ENCODE measurements at regions not wholly inside any gene's neighbourhood (a gene's known extent, or its start where the extent isn't known, plus 50 kb on each side); places are given as distances from the start of the nearest gene placed in this dataset.

- Mint-ChIP-seq H3K4me1 (no peaks in the 10 kb centered on the region), H3K27me3 (ENCODE audit: low read depth in 2 of 2) (peaks cover 0 to 5% of the 10 kb centered on the region in 2 donors), H3K4me3 (no peak overlapping the region), H3K27ac (no peak overlapping the region), H3K9me3 (no peaks in the 10 kb centered on the region), H3K36me3 (no peaks in the 10 kb centered on the region)
- intact Hi-C loops (cut with micrococcal nuclease): no loop called here
- ATAC-seq (no peak), DNase-seq (no peak)
- no peaks in the 10 kb centered on the region for H3K9me3 ChIP-seq (ENCODE audit: control insufficient read depth, insufficient read depth, low read length)
- no peaks in the 10 kb centered on the region for H3K4me1 ChIP-seq (ENCODE audit: control insufficient read depth, insufficient read depth, low read length)
- no peak overlapping the region for H3K27ac ChIP-seq (ENCODE audit: low read length)
- H3K4me3 ChIP-seq (ENCODE audit: low read length): no peak overlapping the region
- TF ChIP-seq CTCF (IDR thresholded peaks at IDR 0.05): no peak
- no peaks in the 10 kb centered on the region for H3K27me3 ChIP-seq (ENCODE audit: control insufficient read depth, insufficient read depth, low read length)
- no CpG with 5 or more reads among the region's 1 CpG for WGBS (ENCODE audit: insufficient coverage)
- H3K36me3 ChIP-seq (ENCODE audit: control insufficient read depth, insufficient read depth, low read length): no peaks in the 10 kb centered on the region
Observed at GRCh38 chr6:150667359-150667758, 67.7 kb downstream of the PLEKHG1 start.

GRCh38 chr6:150667977-150668716 is 68.5 kb downstream of the PLEKHG1 start:
- Histone ChIP-seq H3K4me1 (ENCODE audit: control insufficient read depth, insufficient read depth, low read length) (no peaks in the 10 kb centered on the region), H3K27ac (ENCODE audit: low read length) (no peak overlapping the region), H3K4me3 (ENCODE audit: low read length) (no peak overlapping the region), H3K27me3 (ENCODE audit: control insufficient read depth, insufficient read depth, low read length) (no peaks in the 10 kb centered on the region), H3K36me3 (ENCODE audit: control insufficient read depth, insufficient read depth, low read length) (no peaks in the 10 kb centered on the region), H3K9me3 (ENCODE audit: control insufficient read depth, insufficient read depth, low read length) (no peaks in the 10 kb centered on the region)
- H3K9me3 Mint-ChIP-seq: no peaks in the 10 kb centered on the region
- no peak overlapping the region for H3K27ac Mint-ChIP-seq
- DNase-seq (no peak), ATAC-seq (no peak)
- peaks cover 0 to 5% of the 10 kb centered on the region in 2 donors for H3K27me3 Mint-ChIP-seq (ENCODE audit: low read depth in 2 of 2)
- intact Hi-C loops (cut with micrococcal nuclease): no loop called here
- 89% methylated on average over 8 of the region's 8 CpGs for WGBS (ENCODE audit: insufficient coverage)
- no peak for TF ChIP-seq CTCF (IDR thresholded peaks at IDR 0.05)
- H3K36me3 Mint-ChIP-seq: no peaks in the 10 kb centered on the region
- H3K4me1 Mint-ChIP-seq: no peaks in the 10 kb centered on the region
- H3K4me3 Mint-ChIP-seq: no peak overlapping the region

- no peak for ATAC-seq
- no peaks in the 10 kb centered on the region for H3K27me3 ChIP-seq (ENCODE audit: control insufficient read depth, insufficient read depth, low read length)
- H3K9me3 ChIP-seq (ENCODE audit: control insufficient read depth, insufficient read depth, low read length): no peaks in the 10 kb centered on the region
- intact Hi-C loops (cut with micrococcal nuclease): no loop called here
- H3K4me1 Mint-ChIP-seq: no peaks in the 10 kb centered on the region
- no peak for TF ChIP-seq CTCF (IDR thresholded peaks at IDR 0.05)
- no peak overlapping the region for H3K4me3 ChIP-seq (ENCODE audit: low read length)
- no peaks in the 10 kb centered on the region for H3K9me3 Mint-ChIP-seq
- H3K27ac ChIP-seq (ENCODE audit: low read length): no peak overlapping the region
- no peak overlapping the region for H3K4me3 Mint-ChIP-seq
- no peaks in the 10 kb centered on the region for H3K4me1 ChIP-seq (ENCODE audit: control insufficient read depth, insufficient read depth, low read length)
- H3K36me3 Mint-ChIP-seq: no peaks in the 10 kb centered on the region
- 89% methylated on average over 1 of the region's 1 CpG for WGBS (ENCODE audit: insufficient coverage)
- no peaks in the 10 kb centered on the region for H3K36me3 ChIP-seq (ENCODE audit: control insufficient read depth, insufficient read depth, low read length)
- no peak for DNase-seq
- no peak overlapping the region for H3K27ac Mint-ChIP-seq
- peaks cover 2 to 5% of the 10 kb centered on the region in 2 donors for H3K27me3 Mint-ChIP-seq (ENCODE audit: low read depth in 2 of 2)
Observed at GRCh38 chr6:150668900-150669302, 69.2 kb downstream of the PLEKHG1 start.

GRCh38 chr6:150670311-150670710 is 70.6 kb downstream of the PLEKHG1 start:
- Mint-ChIP-seq H3K27ac (no peak overlapping the region), H3K9me3 (no peaks in the 10 kb centered on the region), H3K36me3 (no peaks in the 10 kb centered on the region), H3K4me3 (no peak overlapping the region), H3K4me1 (no peaks in the 10 kb centered on the region), H3K27me3 (ENCODE audit: low read depth in 2 of 2) (peaks cover 5 to 6% of the 10 kb centered on the region in 2 donors)
- H3K4me1 ChIP-seq (ENCODE audit: control insufficient read depth, insufficient read depth, low read length): no peaks in the 10 kb centered on the region
- no peak overlapping the region for H3K27ac ChIP-seq (ENCODE audit: low read length)
- H3K36me3 ChIP-seq (ENCODE audit: control insufficient read depth, insufficient read depth, low read length): no peaks in the 10 kb centered on the region
- no peaks in the 10 kb centered on the region for H3K27me3 ChIP-seq (ENCODE audit: control insufficient read depth, insufficient read depth, low read length)
- intact Hi-C loops (cut with micrococcal nuclease): no loop called here
- TF ChIP-seq CTCF (IDR thresholded peaks at IDR 0.05): no peak
- H3K4me3 ChIP-seq (ENCODE audit: low read length): no peak overlapping the region
- no peaks in the 10 kb centered on the region for H3K9me3 ChIP-seq (ENCODE audit: control insufficient read depth, insufficient read depth, low read length)
- 97% methylated on average over 7 of the region's 7 CpGs for WGBS (ENCODE audit: insufficient coverage)
- ATAC-seq (no peak), DNase-seq (no peak)

All from natural killer cell (primary cell).